Occipital lobe (tissue), 1 donor: ENCODE measurements at regions not wholly inside any gene's neighbourhood (a gene's known extent, or its start where the extent isn't known, plus 50 kb on each side); places are given as distances from the start of the nearest gene placed in this dataset.
A peak's percentile ranks its signal among the peaks of the same experiment; 100 is the strongest.

Experiments used
- DNase-seq: peaks from one replicate; lab custom pipeline; 2025; lab: John Stamatoyannopoulos, UW

DNA sequence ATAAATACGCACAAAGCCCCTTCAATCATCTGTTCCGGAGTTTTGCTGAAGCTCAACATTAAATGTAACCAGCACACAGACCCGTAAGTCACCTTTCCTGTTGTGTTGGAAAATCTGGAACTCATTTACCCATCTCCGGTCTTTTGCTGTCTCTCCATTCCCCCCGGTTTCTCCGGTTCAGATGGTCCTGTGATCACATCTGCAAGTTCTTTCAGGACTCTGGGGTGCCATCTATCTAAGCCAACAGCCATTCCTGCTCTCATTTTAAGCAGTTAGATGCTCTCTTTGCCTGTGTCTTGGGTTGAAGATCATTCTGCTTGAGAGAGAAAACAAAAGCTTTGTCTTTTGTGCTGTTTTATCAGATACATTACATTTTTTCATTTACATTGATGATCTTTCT lies 91.7 kb upstream of the TGIF1 start:
- DNase-seq = no peak

DNA sequence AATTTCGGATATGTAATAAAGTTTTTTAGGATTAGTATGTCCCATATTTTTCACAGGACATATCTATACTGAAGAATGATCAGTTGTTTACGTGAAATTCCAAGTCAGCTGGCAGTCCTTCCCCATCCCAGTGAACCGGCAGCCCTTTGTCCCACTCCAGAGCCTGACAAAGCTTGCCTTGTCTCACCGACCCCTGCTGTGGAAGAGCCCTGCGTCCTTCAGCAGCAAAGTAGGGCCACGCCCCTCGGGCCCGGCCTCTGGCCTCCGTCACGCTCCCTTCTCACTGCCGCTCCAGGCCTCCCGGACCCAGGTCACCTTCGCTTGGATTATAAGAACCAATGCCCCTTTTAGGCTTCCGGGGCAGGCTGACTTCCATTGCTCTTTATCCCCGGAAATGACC lies 89.8 kb upstream of the TGIF1 start:
- DNase-seq = peak; percentile 25

DNA sequence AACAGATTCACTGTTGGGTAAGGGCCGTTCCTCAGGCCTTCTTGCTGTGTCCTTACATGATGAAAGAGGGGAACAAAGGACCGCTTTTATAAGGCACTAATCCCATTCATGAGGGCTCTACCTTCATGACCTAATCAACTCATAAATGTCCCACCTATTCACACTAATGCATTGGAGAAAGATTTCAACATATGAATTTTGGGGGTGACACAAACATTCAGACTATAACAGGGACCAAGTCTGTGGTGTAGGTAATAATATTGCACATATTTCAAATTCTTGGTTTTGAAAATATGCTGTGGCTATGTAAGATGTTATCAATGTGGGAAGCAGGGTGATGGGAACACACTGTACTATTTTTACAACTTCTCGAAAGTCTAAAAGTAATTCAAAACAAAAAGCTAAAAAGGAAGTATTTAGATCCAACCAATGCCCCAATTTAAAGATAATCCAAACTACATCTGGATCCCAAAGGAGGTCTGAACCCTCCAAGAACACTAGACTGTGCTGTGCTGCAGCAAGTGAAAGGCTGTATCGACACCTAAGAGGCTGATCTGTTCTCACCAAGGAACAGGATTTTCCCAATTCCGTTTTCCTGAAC lies 82.4 kb upstream of the TGIF1 start:
- DNase-seq = no peak

DNA sequence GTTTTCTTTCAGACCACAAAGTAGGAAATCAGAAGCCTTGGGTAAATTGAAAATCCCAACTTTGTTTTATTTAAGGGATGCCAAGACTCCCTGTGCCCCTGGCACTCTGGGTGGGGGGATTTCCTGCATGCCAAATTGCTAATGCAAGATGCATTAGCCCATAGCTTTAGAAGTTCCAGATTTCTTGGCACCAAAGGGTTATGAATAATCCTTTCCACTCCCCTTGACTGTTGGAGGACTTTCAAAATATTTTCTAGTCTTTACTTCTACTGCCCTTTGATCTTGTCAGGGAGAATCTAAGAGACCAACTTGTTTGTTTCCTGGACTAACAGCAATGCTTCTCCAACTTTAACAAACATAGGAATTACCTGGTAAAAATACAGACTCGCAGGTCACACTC lies 81.8 kb upstream of the TGIF1 start:
- no peak for DNase-seq

DNA sequence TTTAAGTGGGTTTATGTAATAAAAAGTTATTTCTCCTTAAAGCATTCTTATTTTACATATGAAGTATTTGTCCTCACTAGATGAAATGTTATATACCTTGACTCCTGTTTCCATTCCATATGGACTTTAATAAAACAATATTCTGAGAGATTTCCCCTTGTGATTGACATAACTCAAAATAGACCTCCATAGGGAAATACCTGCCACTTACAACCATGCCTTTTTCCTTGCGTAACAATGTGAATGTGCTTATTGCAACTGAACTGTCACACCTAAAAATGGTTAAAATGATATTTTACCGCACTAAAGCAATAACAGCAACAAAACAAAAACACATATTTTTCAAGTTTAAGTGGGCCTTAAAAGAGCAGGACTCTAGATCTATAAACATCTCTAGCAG lies 70.3 kb upstream of the TGIF1 start:
- DNase-seq = no peak

DNA sequence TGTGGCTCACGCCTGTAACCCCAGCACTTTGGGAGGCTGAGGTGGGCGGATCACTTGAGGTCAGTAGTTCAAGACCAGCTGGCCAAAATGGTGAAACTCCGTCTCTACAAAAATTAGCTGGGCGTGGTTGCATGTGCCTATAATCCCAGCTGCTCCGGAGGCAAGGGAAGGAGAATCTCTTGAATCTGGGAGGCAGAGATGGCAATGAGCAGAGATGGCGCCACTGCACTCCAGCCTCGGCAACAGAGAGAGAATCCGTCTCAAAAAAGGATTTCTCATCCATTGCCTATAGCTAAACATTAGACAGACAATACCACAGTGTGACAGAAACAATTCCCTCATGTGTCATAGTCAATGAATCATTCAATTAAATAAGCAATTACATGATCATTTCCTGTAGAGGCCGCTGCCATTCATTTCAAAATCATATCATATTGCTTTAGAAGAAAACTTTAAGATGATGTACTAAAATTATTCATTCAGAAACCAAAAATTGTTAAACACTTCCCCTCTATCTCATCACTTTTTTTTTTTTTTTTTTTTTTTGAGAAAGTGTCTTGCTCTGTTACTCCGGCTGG lies 69.5 kb upstream of the TGIF1 start:
- no peak for DNase-seq

DNA sequence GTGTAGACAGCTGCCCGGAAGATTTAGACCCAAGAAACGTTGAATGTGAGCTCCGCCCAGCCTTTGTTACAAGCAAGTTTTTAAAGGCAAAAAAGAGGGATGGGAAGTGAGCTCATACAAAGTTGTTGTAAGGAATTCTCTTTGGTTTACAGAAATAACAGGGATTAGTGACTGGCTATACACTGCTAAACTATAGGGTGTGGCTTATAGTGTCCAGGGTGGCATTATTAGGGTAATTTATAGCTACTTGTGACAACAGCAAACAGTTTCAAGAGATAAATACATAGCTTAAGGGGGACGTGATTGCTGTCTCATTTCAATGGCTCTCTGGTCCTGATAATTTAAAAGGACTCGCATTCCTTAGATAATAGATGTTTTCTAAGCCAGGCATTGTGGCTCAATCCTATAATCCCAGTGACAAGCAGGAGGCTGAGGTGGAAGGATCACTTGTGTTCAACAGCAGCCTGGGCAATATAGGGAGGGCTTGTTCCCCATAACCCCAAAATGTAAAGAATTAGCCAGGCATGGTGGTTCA lies 66.5 kb upstream of the TGIF1 start:
- no peak for DNase-seq

DNA sequence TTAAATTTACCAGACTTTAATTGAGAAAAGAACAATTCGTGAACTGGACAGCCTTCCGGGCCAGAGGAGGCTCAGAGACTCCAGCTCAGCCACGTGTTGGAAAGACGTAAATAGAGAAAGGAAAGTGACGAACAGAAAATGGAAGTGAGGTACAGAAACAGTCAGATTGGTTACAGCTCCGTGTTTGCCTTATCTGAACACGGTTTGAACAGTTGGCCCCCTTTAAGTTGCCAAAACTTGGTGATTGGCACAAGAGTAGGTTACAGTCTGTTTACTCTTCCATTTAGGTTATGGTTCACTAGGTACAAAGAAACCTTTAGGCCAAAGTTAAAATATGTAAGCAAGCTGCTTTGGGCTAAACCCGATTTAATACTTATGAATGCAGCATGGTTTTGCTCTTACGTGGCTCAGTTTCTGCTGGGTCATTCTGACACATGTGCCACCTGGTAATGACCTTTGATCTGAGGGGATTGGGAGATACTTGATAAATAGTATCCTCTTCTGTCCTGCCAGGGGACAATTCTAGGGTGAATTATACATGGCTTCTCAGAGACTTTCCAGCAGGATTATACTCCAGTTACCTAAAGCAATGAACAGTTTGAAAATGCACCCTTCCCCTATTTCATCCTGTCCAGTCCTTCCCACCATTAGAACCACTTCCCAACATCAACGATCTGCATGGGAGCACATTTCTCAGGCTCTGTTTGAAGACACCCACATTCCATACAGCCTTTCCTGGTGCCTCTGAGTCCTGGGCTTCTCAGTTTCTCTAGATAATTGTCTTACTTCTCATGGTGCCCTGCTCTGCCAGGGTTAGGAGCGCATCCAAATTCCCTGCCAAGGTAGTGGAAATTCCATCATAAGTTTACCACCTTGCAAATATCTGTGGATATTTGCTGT lies 65.1 kb upstream of the TGIF1 start:
- no peak for DNase-seq

DNA sequence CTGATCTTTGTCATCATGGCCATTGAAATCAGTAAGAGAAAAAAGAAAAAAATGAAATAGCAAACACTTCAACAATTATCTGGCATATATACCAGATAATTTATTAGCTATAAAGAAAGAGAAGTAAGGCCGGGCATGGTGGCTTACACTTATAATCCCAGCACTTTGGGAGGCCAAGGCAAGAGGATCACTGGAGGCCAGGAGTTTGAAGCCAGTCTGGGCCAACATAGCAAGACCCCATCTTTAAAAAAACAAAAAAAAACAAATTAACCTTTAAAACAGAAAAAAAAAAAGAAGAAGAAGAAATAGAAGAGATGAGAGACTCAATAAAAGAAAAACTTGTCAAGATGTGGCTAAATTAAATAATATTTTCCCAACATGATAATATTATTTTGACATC lies 61.6 kb upstream of the TGIF1 start:
- no peak for DNase-seq

DNA sequence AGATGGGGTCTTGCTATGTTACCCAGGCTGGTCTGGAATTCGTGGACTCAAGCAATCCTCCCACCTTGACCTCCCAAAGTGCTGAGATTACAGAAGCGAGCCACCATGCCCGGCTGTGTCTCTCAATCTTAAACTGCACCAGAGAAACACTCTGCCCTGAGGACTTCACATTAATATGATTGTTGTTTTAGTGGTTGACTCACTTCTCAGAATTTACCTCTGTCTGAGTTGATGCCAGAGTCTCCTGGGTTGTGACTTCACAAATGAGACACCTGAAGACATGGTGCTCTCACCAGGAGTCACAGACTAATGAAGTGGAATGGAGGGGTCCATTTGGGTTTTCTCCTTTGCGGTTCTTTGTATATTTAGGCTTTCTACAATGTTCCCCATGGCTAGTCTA lies 61.0 kb upstream of the TGIF1 start:
- no peak for DNase-seq

DNA sequence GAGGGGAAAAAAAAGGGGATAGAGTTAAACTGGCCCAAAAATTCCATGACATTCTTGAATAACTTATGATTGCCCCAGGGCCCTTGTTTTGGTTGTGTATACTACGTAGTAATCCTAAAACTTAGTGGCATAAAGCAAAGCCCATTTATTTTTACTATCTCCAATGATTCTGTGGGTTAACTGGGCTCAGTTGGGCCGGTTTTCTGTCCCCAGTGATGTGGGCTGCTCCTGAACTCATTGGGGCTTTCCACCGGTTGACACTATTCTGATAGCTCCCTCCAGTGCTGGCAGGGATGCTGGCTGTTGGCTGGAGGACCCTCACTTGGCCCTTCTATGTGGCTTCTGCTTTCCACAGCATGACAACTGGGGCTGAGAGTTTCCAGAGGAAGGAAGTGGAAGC lies 60.0 kb upstream of the TGIF1 start:
- DNase-seq = no peak

DNA sequence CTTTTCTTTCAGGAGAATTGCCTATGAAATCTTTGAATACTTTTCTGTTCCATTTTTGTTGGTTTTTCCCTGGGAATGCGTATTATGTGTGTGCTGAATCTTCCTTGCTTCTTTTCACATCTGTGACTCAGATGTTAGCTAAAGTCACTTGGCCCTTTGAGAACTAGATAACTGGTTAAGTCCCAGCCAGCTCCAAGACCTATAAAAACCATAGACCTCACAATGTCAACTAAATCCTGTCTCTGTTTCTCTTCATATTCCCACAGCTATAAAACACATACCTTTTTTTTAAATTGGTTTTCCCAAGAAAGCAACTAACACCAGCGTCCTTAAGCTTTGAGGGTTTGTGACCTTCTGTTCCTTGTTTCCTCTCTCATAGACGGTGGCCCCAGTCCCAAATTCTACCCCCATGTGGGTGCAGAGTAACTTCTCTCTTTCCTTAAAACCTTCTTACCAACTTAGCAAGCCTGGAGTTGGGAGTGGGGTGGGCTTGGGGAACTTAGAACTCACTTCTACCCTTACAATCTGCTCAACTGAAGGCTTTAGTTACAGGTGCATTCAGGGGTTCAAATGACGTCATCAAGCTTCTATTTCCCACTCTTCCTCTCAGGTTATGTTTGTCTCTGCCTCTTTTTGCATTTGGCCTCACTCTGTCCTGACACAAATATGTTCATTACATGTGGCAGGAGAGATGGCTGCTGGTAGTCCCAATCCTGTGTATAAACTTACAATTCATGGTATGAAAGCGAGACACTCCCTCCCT lies 58.1 kb upstream of the TGIF1 start:
- DNase-seq = no peak

DNA sequence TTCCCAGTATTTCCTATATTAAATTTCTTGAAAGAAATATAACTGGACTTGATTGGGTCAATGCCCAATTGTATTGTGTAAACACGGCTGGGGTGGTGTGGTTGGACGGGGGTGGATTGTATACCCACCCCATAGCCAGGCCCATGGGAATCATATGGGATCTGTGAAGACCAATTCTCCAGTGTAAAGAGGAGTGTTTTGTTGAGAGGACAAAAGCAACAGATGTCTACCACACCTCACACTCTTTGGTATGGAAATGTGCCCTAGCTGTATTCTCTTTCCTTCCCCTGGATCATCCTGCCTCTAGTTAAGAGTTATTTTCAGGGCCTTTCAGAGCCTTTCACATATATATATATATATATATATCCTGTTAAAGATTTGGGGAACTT lies 57.5 kb upstream of the TGIF1 start:
- no peak for DNase-seq

DNA sequence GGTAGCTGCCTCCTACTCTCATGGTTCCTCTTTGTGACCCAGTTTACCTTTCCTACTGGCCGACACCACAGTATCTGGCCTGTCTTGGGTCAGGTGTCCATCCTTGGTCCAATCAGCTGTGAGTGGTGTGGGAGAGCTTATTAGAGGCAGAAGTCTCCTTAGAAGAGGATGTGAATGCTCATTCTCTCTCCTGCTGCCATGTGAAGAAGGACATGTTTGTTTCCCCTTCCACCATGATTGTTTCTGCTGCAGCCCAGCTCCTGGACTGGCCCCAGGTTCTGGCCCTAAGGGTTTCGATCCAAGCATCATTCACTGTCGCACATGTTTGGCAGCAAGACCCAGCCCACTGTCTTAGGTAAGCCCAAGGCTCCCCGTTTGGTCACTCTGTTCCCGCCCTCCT lies 55.3 kb upstream of the TGIF1 start:
- DNase-seq = no peak

DNA sequence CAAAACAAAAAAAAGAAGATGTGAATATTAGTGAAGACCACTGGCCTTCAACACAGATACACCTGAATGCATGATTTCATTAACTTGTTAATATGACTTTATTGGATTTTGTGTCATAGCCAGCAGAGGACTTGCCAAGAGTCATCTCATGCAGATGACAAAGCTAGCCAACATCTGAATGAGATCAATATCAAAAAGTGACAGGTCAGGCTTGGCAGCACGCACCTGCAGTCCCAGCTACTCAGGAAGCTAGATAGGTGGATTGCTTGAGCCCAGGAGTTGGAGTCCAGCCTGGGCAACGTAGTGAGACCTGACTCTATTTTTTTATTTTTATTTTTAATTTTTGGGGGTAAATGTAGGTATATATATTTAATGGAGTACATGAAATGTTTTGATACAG lies 54.5 kb upstream of the TGIF1 start:
- DNase-seq = no peak

DNA sequence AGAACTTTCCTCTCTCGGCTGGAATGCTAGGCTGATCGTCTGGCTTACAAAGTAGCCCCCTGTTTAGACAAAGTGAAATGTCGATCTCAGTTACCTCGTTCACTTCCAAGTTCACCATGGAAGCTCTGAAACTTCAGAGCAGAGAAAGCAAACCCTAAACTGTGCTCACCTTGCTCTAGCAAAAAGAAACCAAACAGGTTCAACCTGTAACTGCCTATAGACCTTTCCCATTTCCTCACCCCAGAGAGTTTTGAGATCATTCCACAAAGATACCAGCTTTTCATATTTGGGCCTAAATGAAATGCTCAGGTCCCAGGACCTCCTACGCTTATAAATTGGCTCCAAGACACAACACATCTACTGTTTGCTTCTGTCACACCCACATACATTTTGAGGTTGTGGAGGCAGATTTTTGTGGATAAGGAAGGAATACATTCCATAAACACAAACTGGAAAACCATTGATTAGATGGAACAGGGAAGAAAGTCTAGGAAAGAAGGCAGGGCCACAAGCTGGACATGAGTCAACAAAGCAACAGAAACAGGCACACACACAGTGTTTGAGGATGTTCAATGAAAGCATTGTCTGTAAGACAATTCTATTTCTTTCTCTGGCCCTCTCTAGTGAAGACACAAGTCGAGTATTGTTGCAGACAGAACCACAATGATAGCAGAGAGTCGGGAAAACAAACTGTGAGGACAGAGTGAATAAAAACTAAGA lies 52.8 kb upstream of the TGIF1 start:
- no peak for DNase-seq

DNA sequence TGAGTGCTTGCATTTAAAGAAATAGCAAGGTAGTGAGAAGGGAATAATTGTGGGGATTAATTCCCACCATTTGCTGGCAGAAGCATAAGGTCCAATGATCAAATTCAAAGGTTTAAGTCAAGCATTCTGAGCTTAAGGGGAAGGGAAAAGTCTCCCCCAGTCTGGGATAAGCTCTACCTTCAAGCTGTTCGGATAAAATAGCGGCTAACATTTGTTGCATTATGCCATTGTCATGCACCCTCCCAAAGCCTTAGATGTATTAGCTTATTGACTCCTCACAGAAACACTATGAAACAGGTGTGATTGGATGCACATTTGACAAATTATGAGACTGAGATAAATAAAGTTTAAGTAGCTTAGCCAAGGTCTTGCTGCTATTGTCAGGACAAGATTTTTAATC lies 52.2 kb upstream of the TGIF1 start:
- DNase-seq = no peak
